Gastroesophageal sphincter (tissue), 4 donors: ENCODE measurements at regions not wholly inside any gene's neighbourhood (a gene's known extent, or its start where the extent isn't known, plus 50 kb on each side); places are given as distances from the start of the nearest gene placed in this dataset.
A peak's percentile ranks its signal among the peaks of the same experiment; 100 is the strongest.
"Not testable (repeated sequence)": the region's sequence is repeated elsewhere in the genome, so short reads cannot be mapped to it uniquely, and the experiment has no call there.

ENCODE experiments used
- ATAC-seq: fragments of 150-250 bp; one replicate; pipeline ENCODE4 v1.9.1; 2016; ENCODE audit warnings: mild to moderate bottlenecking, moderate library complexity
- H3K27ac ChIP-seq, 4 donors: fragments of 200-600 bp; sonication (generic) in 3 of 4; 1 replicate in 3 of 4; 2 replicates in 1 of 4; pipeline ENCODE4 v1.5.1; 2016 to 2019
- H3K27me3 ChIP-seq: fragments of 200-600 bp; sonication (generic); one replicate; pipeline ENCODE4 v1.5.1; 2019
- H3K36me3 ChIP-seq, 2 donors: fragments of 200-600 bp; sonication (generic); one replicate each; pipeline ENCODE4 v1.5.1; 2019; ENCODE audit warnings: control low read depth in 1 of 2
- H3K4me1 ChIP-seq, 3 donors: fragments of 200-600 bp; sonication (generic); 1 replicate in 2 of 3; 2 replicates in 1 of 3; pipeline ENCODE4 v1.5.1; 2016 to 2019; ENCODE audit warnings: control low read depth in 2 of 3
- H3K4me3 ChIP-seq, 2 donors: fragments of 200-600 bp; sonication (generic); one replicate each; pipeline ENCODE4 v1.5.1; 2019; ENCODE audit warnings: mild to moderate bottlenecking in 1 of 2, moderate library complexity in 1 of 2
- H3K9me3 ChIP-seq, 3 donors: fragments of 200-600 bp; sonication (generic); one replicate each; pipeline ENCODE4 v1.5.1; 2017 to 2019; ENCODE audit warnings: control low read depth in 2 of 3
- CTCF ChIP-seq, 4 experiments: fragments of 200-600 bp in 2 of 4; fragments of 450-650 bp in 2 of 4; sonication (generic) in 1 of 4; IDR thresholded peaks; one replicate each; pipeline ENCODE4 v1.5.1; 2017 to 2019; ENCODE audit warnings: antibody characterized with exemption in 4 of 4, mild to moderate bottlenecking in 2 of 4, moderate library complexity in 2 of 4
- EP300 ChIP-seq: sonication (generic); formaldehyde crosslinking; IDR thresholded peaks from one replicate; pipeline ENCODE4 v1.6.1; 2017; ENCODE audit warnings: antibody characterized with exemption, mild to moderate bottlenecking
- POLR2A ChIP-seq, 2 donors: fragments of 450-650 bp; IDR thresholded peaks; one replicate each; pipeline ENCODE4 v1.6.1; 2017; ENCODE audit warnings: antibody characterized with exemption in 2 of 2, mild to moderate bottlenecking in 2 of 2, moderate library complexity in 1 of 2
- POLR2AphosphoS5 ChIP-seq: sonication (generic); formaldehyde crosslinking; IDR thresholded peaks from one replicate; pipeline ENCODE4 v1.6.1; 2017; ENCODE audit warnings: antibody characterized with exemption
- WGBS, 2 donors: methylation state at CpG; one replicate each; pipeline ENCODE4 v1.1.5; 2018; ENCODE audit warnings: low coverage in 1 of 2; 5-methylcytosine and 5-hydroxymethylcytosine counted together

- Histone ChIP-seq H3K4me1 (peaks cover 0 to 17% (median 0%) of the 10 kb centered on the region in 3 donors), H3K27me3 (no peaks in the 10 kb centered on the region), H3K4me3 (no peak overlapping the region), H3K9me3 (no peaks in the 10 kb centered on the region), H3K27ac (no peak overlapping the region), H3K36me3 (no peaks in the 10 kb centered on the region)
- ATAC-seq: no peak
- 61 to 68% methylated on average over 8 of the region's 8 CpGs for WGBS, 2 donors
- TF ChIP-seq POLR2A (IDR thresholded peaks at IDR 0.05): no peak
- no peak for TF ChIP-seq CTCF (IDR thresholded peaks at IDR 0.05)
- no peak for TF ChIP-seq POLR2AphosphoS5
Measured at GRCh38 chr2:113351375-113352355, 72.9 kb upstream of the PAX8 start.

- 100% methylated on average over 1 of the region's 1 CpG for WGBS, 2 donors
- H3K27me3 ChIP-seq, H3K9me3 ChIP-seq, ATAC-seq, H3K36me3 ChIP-seq, H3K27ac ChIP-seq, H3K4me3 ChIP-seq: not testable (repeated sequence)
- H3K4me1 ChIP-seq: peaks cover 0 to 15% (median 0%) of the 10 kb centered on the region in 3 donors
Measured at GRCh38 chr2:113343800-113344199, 65.1 kb upstream of the PAX8 start.

- ATAC-seq: peak; percentile 29
- TF ChIP-seq POLR2A (IDR thresholded peaks at IDR 0.05) (no peak), EP300 (no peak), POLR2AphosphoS5 (no peak), CTCF (IDR thresholded peaks at IDR 0.05) (no peak)
- no peaks in the 10 kb centered on the region for H3K9me3 ChIP-seq
- H3K27me3 ChIP-seq: no peaks in the 10 kb centered on the region
- no peak overlapping the region for H3K4me3 ChIP-seq
- peaks cover 0 to 15% (median 0%) of the 10 kb centered on the region in 3 donors for H3K4me1 ChIP-seq
- H3K36me3 ChIP-seq: no peaks in the 10 kb centered on the region
- WGBS, 2 donors: 59 to 75% methylated on average over 4 to 5 of the region's 9 CpGs
- H3K27ac ChIP-seq: no peak overlapping the region
Measured at GRCh38 chr2:113342650-113343049, 63.9 kb upstream of the PAX8 start.

- WGBS, 2 donors: 44 to 75% methylated on average over 2 to 3 of the region's 3 CpGs
- ATAC-seq, H3K9me3 ChIP-seq, H3K36me3 ChIP-seq, H3K4me3 ChIP-seq, H3K27me3 ChIP-seq, H3K27ac ChIP-seq: not testable (repeated sequence)
- H3K4me1 ChIP-seq: peaks cover 0 to 11% (median 0%) of the 10 kb centered on the region in 3 donors
Measured at GRCh38 chr2:113341870-113342253, 63.1 kb upstream of the PAX8 start.

GRCh38 chr2:113341191-113341869 lies 62.6 kb upstream of the PAX8 start:
- Histone ChIP-seq H3K27ac (no peak overlapping the region), H3K27me3 (no peaks in the 10 kb centered on the region), H3K9me3 (no peaks in the 10 kb centered on the region), H3K4me3 (no peak overlapping the region), H3K36me3 (no peaks in the 10 kb centered on the region), H3K4me1 (peaks cover 0 to 8% (median 0%) of the 10 kb centered on the region in 3 donors)
- 43 to 82% methylated on average over 1 to 2 of the region's 8 CpGs for WGBS, 2 donors
- no peak for TF ChIP-seq POLR2A (IDR thresholded peaks at IDR 0.05)
- TF ChIP-seq POLR2AphosphoS5: no peak
- no peak for TF ChIP-seq EP300
- TF ChIP-seq CTCF (IDR thresholded peaks at IDR 0.05): no peak
- no peak for ATAC-seq
